Breast epithelium (tissue), 3 donors: ENCODE measurements at regions not wholly inside any gene's neighbourhood (a gene's known extent, or its start where the extent isn't known, plus 50 kb on each side); places are given as distances from the start of the nearest gene placed in this dataset.

Experiments used
- POLR2AphosphoS5 ChIP-seq, 3 donors: sonication (generic); formaldehyde crosslinking; IDR thresholded peaks; one replicate each; pipeline ENCODE4 v1.6.1; 2017; ENCODE audit warnings: antibody characterized with exemption in 3 of 3
- TF ChIP-seq, protein P1 (sequence below), 3 donors: fragments of 450-650 bp; IDR thresholded peaks; one replicate each; pipeline ENCODE4 v1.5.1; 2016 to 2017; ENCODE audit warnings: antibody characterized with exemption in 3 of 3, mild to moderate bottlenecking in 3 of 3, moderate library complexity in 3 of 3

DNA sequence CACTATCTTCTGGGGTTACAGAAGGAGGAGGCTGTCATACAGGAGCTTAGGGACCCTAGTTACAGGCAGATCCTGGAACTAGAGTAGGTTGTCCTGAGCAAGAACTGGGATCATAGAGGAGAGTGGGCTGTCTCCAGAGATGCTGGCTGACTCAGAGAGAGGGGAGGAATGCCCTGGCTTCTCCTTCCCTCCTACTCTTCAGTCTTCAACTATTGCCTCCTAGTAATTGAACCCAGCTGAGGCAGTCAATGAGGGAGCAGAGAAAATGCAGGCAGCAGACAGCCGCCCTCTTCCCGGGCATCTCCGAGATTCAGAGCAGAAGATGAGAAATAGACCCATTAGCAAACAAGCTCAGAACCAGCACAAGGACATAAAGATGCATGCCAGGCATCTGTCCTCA, 118.3 kb upstream of the PDE5A start:
- TF ChIP-seq, protein P1, sequence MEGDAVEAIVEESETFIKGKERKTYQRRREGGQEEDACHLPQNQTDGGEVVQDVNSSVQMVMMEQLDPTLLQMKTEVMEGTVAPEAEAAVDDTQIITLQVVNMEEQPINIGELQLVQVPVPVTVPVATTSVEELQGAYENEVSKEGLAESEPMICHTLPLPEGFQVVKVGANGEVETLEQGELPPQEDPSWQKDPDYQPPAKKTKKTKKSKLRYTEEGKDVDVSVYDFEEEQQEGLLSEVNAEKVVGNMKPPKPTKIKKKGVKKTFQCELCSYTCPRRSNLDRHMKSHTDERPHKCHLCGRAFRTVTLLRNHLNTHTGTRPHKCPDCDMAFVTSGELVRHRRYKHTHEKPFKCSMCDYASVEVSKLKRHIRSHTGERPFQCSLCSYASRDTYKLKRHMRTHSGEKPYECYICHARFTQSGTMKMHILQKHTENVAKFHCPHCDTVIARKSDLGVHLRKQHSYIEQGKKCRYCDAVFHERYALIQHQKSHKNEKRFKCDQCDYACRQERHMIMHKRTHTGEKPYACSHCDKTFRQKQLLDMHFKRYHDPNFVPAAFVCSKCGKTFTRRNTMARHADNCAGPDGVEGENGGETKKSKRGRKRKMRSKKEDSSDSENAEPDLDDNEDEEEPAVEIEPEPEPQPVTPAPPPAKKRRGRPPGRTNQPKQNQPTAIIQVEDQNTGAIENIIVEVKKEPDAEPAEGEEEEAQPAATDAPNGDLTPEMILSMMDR (IDR thresholded peaks at IDR 0.05) = no peak
- TF ChIP-seq POLR2AphosphoS5 (IDR thresholded peaks at IDR 0.05) = no peak
